GM12892 (cell line): ENCODE measurements at regions not wholly inside any gene's neighbourhood (a gene's known extent, or its start where the extent isn't known, plus 50 kb on each side); places are given as distances from the start of the nearest gene placed in this dataset.

Experiments
- POLR2A ChIP-seq: IDR thresholded peaks from 2 replicates; pipeline ENCODE4 v1.6.1; 2011; ENCODE audit warnings: low read depth, low read length, control low read depth
- POLR2AphosphoS5 ChIP-seq: IDR thresholded peaks from 2 replicates; pipeline ENCODE4 v1.6.1; 2011; ENCODE audit warnings: low read depth, low read length, control low read depth
- TAF1 ChIP-seq: IDR thresholded peaks from 2 replicates; pipeline ENCODE4 v1.6.1; 2011; ENCODE audit warnings: low read depth, mild to moderate bottlenecking, control low read depth, low read length, borderline replicate concordance

DNA sequence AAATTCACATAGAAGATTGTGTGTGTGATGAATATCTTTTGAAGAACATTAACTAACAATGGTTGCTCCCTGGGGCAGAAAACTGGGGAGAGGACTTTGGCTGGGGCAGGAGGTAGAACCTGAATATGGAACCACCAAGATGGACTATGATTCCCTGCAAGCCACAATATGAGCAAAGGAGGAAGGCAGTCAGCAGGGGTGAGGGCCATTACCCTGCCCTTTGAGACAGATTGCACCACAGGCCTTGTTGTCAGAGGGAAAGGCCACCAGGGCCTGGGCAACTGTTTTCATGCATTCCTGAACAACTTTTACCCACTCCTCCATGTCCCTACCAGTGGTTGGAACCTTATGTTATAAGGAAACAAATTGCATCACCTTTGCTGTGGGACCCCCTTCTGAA lies 670.1 kb upstream of the POM121L12 start:
- TF ChIP-seq POLR2A: no peak
- TF ChIP-seq POLR2AphosphoS5: no peak
- TF ChIP-seq TAF1: no peak
